Spleen (tissue), 11 donors: ENCODE measurements at regions not wholly inside any gene's neighbourhood (a gene's known extent, or its start where the extent isn't known, plus 50 kb on each side); places are given as distances from the start of the nearest gene placed in this dataset.

ENCODE experiments used
- DNase-seq: peaks from one replicate; pipeline ENCODE4 v3.0.0-alpha.2; 2020
- H3K27ac ChIP-seq, 8 donors: fragments of 200-600 bp; sonication (generic) in 7 of 8; 1 replicate in 4 of 8; 2 replicates in 4 of 8; pipeline versions ENCODE4 v1.5.0 to v1.8.0; 2016 to 2021; ENCODE audit warnings: inconsistent platforms in 4 of 8, mild to moderate bottlenecking in 4 of 8, moderate library complexity in 1 of 8
- H3K27me3 ChIP-seq, 7 donors: fragments of 200-600 bp; sonication (generic) in 6 of 7; replicated peaks in 1 of 7; 1 replicate in 4 of 7; 2 replicates in 3 of 7; pipeline versions ENCODE4 v1.5.0 to v1.8.0; 2016 to 2021; ENCODE audit warnings: inconsistent platforms in 3 of 7, mild to moderate bottlenecking in 1 of 7
- H3K36me3 ChIP-seq, 6 donors: fragments of 200-600 bp; sonication (generic) in 5 of 6; 1 replicate in 4 of 6; 2 replicates in 2 of 6; pipeline versions ENCODE4 v1.5.0 to v1.8.0; 2016 to 2021; ENCODE audit warnings: inconsistent platforms in 2 of 6
- H3K4me1 ChIP-seq, 6 donors: fragments of 200-600 bp; sonication (generic) in 5 of 6; 1 replicate in 3 of 6; 2 replicates in 3 of 6; pipeline versions ENCODE4 v1.5.0 to v1.8.0; 2016 to 2021; ENCODE audit warnings: inconsistent platforms in 3 of 6
- H3K4me3 ChIP-seq, 8 donors: fragments of 200-600 bp; sonication (generic) in 7 of 8; 1 replicate in 4 of 8; 2 replicates in 4 of 8; pipeline versions ENCODE4 v1.5.0 to v1.8.0; 2016 to 2021; ENCODE audit warnings: inconsistent platforms in 4 of 8, mild to moderate bottlenecking in 4 of 8, moderate library complexity in 2 of 8
- H3K9me3 ChIP-seq, 8 donors: fragments of 200-600 bp; sonication (generic) in 7 of 8; 1 replicate in 4 of 8; 2 replicates in 4 of 8; pipeline versions ENCODE4 v1.5.0 to v1.8.0; 2016 to 2021; ENCODE audit warnings: inconsistent platforms in 4 of 8
- CTCF ChIP-seq, 11 experiments: fragments of 200-600 bp in 7 of 11; fragments of 450-650 bp in 4 of 11; sonication (generic) in 4 of 11; IDR thresholded peaks in 8 of 11; conservative IDR thresholded peaks in 3 of 11; 1 replicate in 7 of 11; 2 replicates in 4 of 11; pipeline versions ENCODE4 v1.4.0 to v1.8.0; 2016 to 2021; ENCODE audit warnings: antibody characterized with exemption in 11 of 11, inconsistent platforms in 4 of 11, mild to moderate bottlenecking in 1 of 11
- POLR2A ChIP-seq, 3 donors: fragments of 450-650 bp; IDR thresholded peaks; one replicate each; pipeline ENCODE4 v1.5.1; 2017; ENCODE audit warnings: antibody characterized with exemption in 3 of 3, mild to moderate bottlenecking in 1 of 3
- POLR2AphosphoS5 ChIP-seq, 3 donors: sonication (generic); formaldehyde crosslinking; IDR thresholded peaks; one replicate each; pipeline ENCODE4 v1.5.1; 2017; ENCODE audit warnings: antibody characterized with exemption in 3 of 3
- WGBS, 5 donors: extraction: QIAGEN DNeasy Blood & Tissue Kit in 3 of 5; methylation state at CpG; one replicate each; pipeline versions ENCODE4 v1.1.5 to v1.1.7; 2013 to 2018; 5-methylcytosine and 5-hydroxymethylcytosine counted together
- intact Hi-C: fragments of 100-400 bp; cut with DNase I; formaldehyde crosslinking; loops from one replicate; pipeline ENCODE4 v1.15.0; 2023; ENCODE audit warnings: low total_unique reads
- donor health status: healthy with polysubstance abuse.
- donor health status: DM: no; HTN: no; CAD: no; lungs with moderate emphysema.
- donor health status: DM: no; HTN: no; CAD: no.
- donor health status: Bipolar disorder and iron deficiency.
- donor health status: healthy.
- donor health status: DM: no; HTN: no; CAD: no.
- donor health status: DM: yes; HTN: yes; CAD: no.

- H3K9me3 ChIP-seq = no peaks in the 10 kb centered on the region
- H3K27me3 ChIP-seq = no peaks in the 10 kb centered on the region
- no peak for DNase-seq
- no peak overlapping the region for H3K4me3 ChIP-seq
- WGBS, 5 donors = 70 to 81% (median 79%) methylated on average over 3 of the region's 3 CpGs
- intact Hi-C loops = no loop called here
- no peaks in the 10 kb centered on the region for H3K36me3 ChIP-seq
- H3K27ac ChIP-seq = no peak overlapping the region
- TF ChIP-seq POLR2AphosphoS5 (IDR thresholded peaks at IDR 0.05) (no peak), POLR2A (IDR thresholded peaks at IDR 0.05) (no peak), CTCF (IDR thresholded peaks at IDR 0.05 in 8 of 11, conservative IDR thresholded peaks at IDR 0.05 in 3 of 11) (no peak)
- H3K4me1 ChIP-seq = no peaks in the 10 kb centered on the region
These were observed 587.9 kb downstream of the TLL1 start for GRCh38 chr4:166460769-166461550.

DNA sequence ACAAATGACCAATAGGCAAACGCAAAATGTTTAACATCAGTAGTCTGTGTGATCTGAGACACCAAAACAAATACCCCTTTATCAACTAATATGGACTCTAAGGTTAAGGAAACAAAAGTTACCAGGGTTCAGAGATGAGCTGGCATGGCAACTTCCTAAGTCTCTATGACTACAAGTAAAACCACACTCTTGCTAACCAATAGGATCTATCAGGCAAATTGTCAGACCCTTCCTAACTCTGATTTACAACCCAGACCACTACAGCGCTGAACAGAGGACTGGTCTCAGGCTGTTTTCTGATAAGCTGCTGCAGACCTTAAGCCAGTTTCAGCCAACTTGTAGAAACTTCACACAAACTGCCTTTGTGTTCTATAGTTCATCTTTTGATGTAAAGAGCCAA, 608.0 kb downstream of the TLL1 start:
- Histone ChIP-seq H3K27me3 (no peaks in the 10 kb centered on the region), H3K4me1 (no peaks in the 10 kb centered on the region), H3K27ac (no peak overlapping the region), H3K9me3 (peaks cover 0 to 18% (median 0%) of the 10 kb centered on the region in 8 donors), H3K4me3 (no peak overlapping the region), H3K36me3 (no peaks in the 10 kb centered on the region)
- WGBS, 5 donors = 59 to 66% (median 64%) methylated on average over 2 of the region's 2 CpGs
- intact Hi-C loops = no loop called here
- DNase-seq = no peak
- TF ChIP-seq POLR2AphosphoS5 (IDR thresholded peaks at IDR 0.05) (no peak), POLR2A (IDR thresholded peaks at IDR 0.05) (no peak), CTCF (IDR thresholded peaks at IDR 0.05 in 8 of 11, conservative IDR thresholded peaks at IDR 0.05 in 3 of 11) (no peak)

GRCh38 chr4:166481739-166482138, 608.7 kb downstream of the TLL1 start:
- Histone ChIP-seq H3K4me3 (no peak overlapping the region), H3K27ac (no peak overlapping the region), H3K27me3 (no peaks in the 10 kb centered on the region), H3K36me3 (no peaks in the 10 kb centered on the region), H3K9me3 (peaks cover 0 to 18% (median 0%) of the 10 kb centered on the region in 8 donors), H3K4me1 (no peaks in the 10 kb centered on the region)
- intact Hi-C loops = no loop called here
- DNase-seq = no peak
- TF ChIP-seq POLR2AphosphoS5 (IDR thresholded peaks at IDR 0.05) = no peak

- Histone ChIP-seq H3K27me3 (no peaks in the 10 kb centered on the region), H3K36me3 (no peaks in the 10 kb centered on the region), H3K27ac (no peak overlapping the region), H3K4me1 (no peaks in the 10 kb centered on the region), H3K9me3 (peaks cover 0 to 10% (median 0%) of the 10 kb centered on the region in 8 donors), H3K4me3 (no peak overlapping the region)
- 36 to 56% (median 44%) methylated on average over 1 of the region's 1 CpG for WGBS, 5 donors
- intact Hi-C loops = no loop called here
- TF ChIP-seq POLR2AphosphoS5 (IDR thresholded peaks at IDR 0.05) (no peak), CTCF (IDR thresholded peaks at IDR 0.05 in 8 of 11, conservative IDR thresholded peaks at IDR 0.05 in 3 of 11) (no peak), POLR2A (IDR thresholded peaks at IDR 0.05) (no peak)
- DNase-seq = no peak
These were observed 609.7 kb downstream of the TLL1 start for GRCh38 chr4:166482758-166483157.
